SK-N-SH treated with all-trans-retinoic acid at 6 μM for 48 hours (cell line): ENCODE measurements at regions not wholly inside any gene's neighbourhood (a gene's known extent, or its start where the extent isn't known, plus 50 kb on each side); places are given as distances from the start of the nearest gene placed in this dataset.

ENCODE experiments used
- ATAC-seq: fragments of 200-7000 bp; cut with Tn5 transposase; 3 replicates; pipeline ENCODE4 v1.9.1; 2020; ENCODE audit warnings: mild to moderate bottlenecking, moderate library complexity
- ARNTL ChIP-seq: fragments of 450-650 bp; formaldehyde crosslinking; IDR thresholded peaks from 2 replicates; pipeline ENCODE4 v1.5.0; 2020; ENCODE audit warnings: low read depth, mild to moderate bottlenecking, moderate library complexity, borderline replicate concordance
- BACH2 ChIP-seq: fragments of 250-450 bp; sonication (Bioruptor Pico); IDR thresholded peaks from 2 replicates; pipeline ENCODE4 v1.9.0; 2021; ENCODE audit warnings: mild to moderate bottlenecking, borderline replicate concordance
- CREB5 ChIP-seq: fragments of 250-450 bp; sonication (Bioruptor Pico); IDR thresholded peaks from 2 replicates; pipeline ENCODE4 v1.5.1; 2020; ENCODE audit warnings: low read depth, mild to moderate bottlenecking, moderate library complexity
- CSDC2 ChIP-seq: fragments of 250-450 bp; sonication (Bioruptor Pico); IDR thresholded peaks from 2 replicates; pipeline ENCODE4 v1.5.0; 2020; ENCODE audit warnings: mild to moderate bottlenecking, moderate library complexity
- CSRNP3 ChIP-seq: fragments of 250-450 bp; sonication (Bioruptor Pico); IDR thresholded peaks from 2 replicates; pipeline ENCODE4 v1.5.1; 2021; ENCODE audit warnings: mild to moderate bottlenecking, moderate library complexity
- ESRRG ChIP-seq: fragments of 250-450 bp; sonication (Bioruptor Pico); IDR thresholded peaks from 2 replicates; pipeline ENCODE4 v1.6.1; 2021; ENCODE audit warnings: mild to moderate bottlenecking
- GLIS3 ChIP-seq: fragments of 250-450 bp; sonication (Bioruptor Pico); IDR thresholded peaks from 2 replicates; pipeline ENCODE4 v1.5.0; 2020; ENCODE audit warnings: mild to moderate bottlenecking, moderate library complexity
- ISL1 ChIP-seq: fragments of 250-450 bp; sonication (Bioruptor Pico); IDR thresholded peaks from 2 replicates; pipeline ENCODE4 v2.1.2; 2022; ENCODE audit warnings: mild to moderate bottlenecking, moderate library complexity
- OSR1 ChIP-seq: fragments of 250-450 bp; sonication (Bioruptor Pico); IDR thresholded peaks from 2 replicates; pipeline ENCODE4 v1.8.0; 2022; ENCODE audit warnings: moderate library complexity, mild to moderate bottlenecking, inconsistent platforms
- PATZ1 ChIP-seq: fragments of 250-450 bp; sonication (Bioruptor Pico); IDR thresholded peaks from 2 replicates; pipeline ENCODE4 v1.8.0; 2020; ENCODE audit warnings: mild to moderate bottlenecking, moderate library complexity, borderline replicate concordance
- POU6F1 ChIP-seq: fragments of 250-450 bp; sonication (Bioruptor Pico); IDR thresholded peaks from 2 replicates; pipeline ENCODE4 v1.8.0; 2021; ENCODE audit warnings: low read depth, mild to moderate bottlenecking, moderate library complexity, borderline replicate concordance
- PPARA ChIP-seq: fragments of 250-450 bp; sonication (Bioruptor Pico); IDR thresholded peaks from 2 replicates; pipeline ENCODE4 v1.5.0; 2020; ENCODE audit warnings: mild to moderate bottlenecking, borderline replicate concordance
- RARB ChIP-seq: fragments of 250-450 bp; sonication (Bioruptor Pico); IDR thresholded peaks from 2 replicates; pipeline ENCODE4 v1.8.0; 2021; ENCODE audit warnings: mild to moderate bottlenecking, moderate library complexity
- SNAI2 ChIP-seq: fragments of 250-450 bp; sonication (Bioruptor Pico); IDR thresholded peaks from 2 replicates; pipeline ENCODE4 v1.5.0; 2020; ENCODE audit warnings: mild to moderate bottlenecking, moderate library complexity
- TSHZ2 ChIP-seq: fragments of 250-450 bp; sonication (Bioruptor Pico); IDR thresholded peaks from 2 replicates; pipeline ENCODE4 v1.5.0; 2020; ENCODE audit warnings: mild to moderate bottlenecking, moderate library complexity
- ZC3H10 ChIP-seq: fragments of 250-450 bp; sonication (Bioruptor Pico); IDR thresholded peaks from 2 replicates; pipeline ENCODE4 v1.5.1; 2021; ENCODE audit warnings: mild to moderate bottlenecking, moderate library complexity
- ZFP30 ChIP-seq: fragments of 450-650 bp; formaldehyde crosslinking; IDR thresholded peaks from 2 replicates; pipeline ENCODE4 v1.5.0; 2022; ENCODE audit warnings: mild to moderate bottlenecking, moderate library complexity
- ZNF565 ChIP-seq: fragments of 450-650 bp; formaldehyde crosslinking; conservative IDR thresholded peaks from 2 replicates; pipeline ENCODE4 v1.5.0; 2020; ENCODE audit warnings: low read depth, mild to moderate bottlenecking, moderate library complexity

- TF ChIP-seq OSR1 = no peak
- no peak for TF ChIP-seq ZC3H10 (CRISPR knock-in tag)
- no peak for TF ChIP-seq SNAI2
- TF ChIP-seq BACH2 (CRISPR knock-in tag) = no peak
- no peak for TF ChIP-seq TSHZ2 (CRISPR knock-in tag)
- TF ChIP-seq CSRNP3 (CRISPR knock-in tag) = no peak
- TF ChIP-seq PPARA = no peak
- no peak for TF ChIP-seq CREB5 (CRISPR knock-in tag)
- no peak for TF ChIP-seq ZNF565 (CRISPR knock-in tag)
- no peak for TF ChIP-seq GLIS3 (CRISPR knock-in tag)
- TF ChIP-seq PATZ1 (CRISPR knock-in tag) = no peak
- no peak for TF ChIP-seq RARB (CRISPR knock-in tag)
- no peak for TF ChIP-seq ARNTL (CRISPR knock-in tag)
- TF ChIP-seq POU6F1 = no peak
- TF ChIP-seq ZFP30 = no peak
- TF ChIP-seq CSDC2 (CRISPR knock-in tag) = no peak
- ATAC-seq = no peak
Measured at GRCh38 chrX:35439034-35439660, 359.0 kb upstream of the MAGEB16 start.

GRCh38 chrX:35439692-35440091 is 358.4 kb upstream of the MAGEB16 start:
- ATAC-seq = no peak
- TF ChIP-seq RARB (CRISPR knock-in tag) = no peak
- TF ChIP-seq SNAI2 = no peak
- no peak for TF ChIP-seq ZC3H10 (CRISPR knock-in tag)
- no peak for TF ChIP-seq CSDC2 (CRISPR knock-in tag)
- no peak for TF ChIP-seq PATZ1 (CRISPR knock-in tag)
- TF ChIP-seq, all 23 proteins: peak for 0

- ATAC-seq = no peak
- no peak for TF ChIP-seq SNAI2
- TF ChIP-seq ARNTL (CRISPR knock-in tag) = no peak
- TF ChIP-seq POU6F1 = no peak
- TF ChIP-seq RARB (CRISPR knock-in tag) = no peak
- TF ChIP-seq PATZ1 (CRISPR knock-in tag) = no peak
- TF ChIP-seq ISL1 = no peak
- no peak for TF ChIP-seq TSHZ2 (CRISPR knock-in tag)
- TF ChIP-seq ESRRG (CRISPR knock-in tag) = no peak
- TF ChIP-seq ZFP30 = no peak
Measured at GRCh38 chrX:35442421-35442820, 355.7 kb upstream of the MAGEB16 start.
